PFSK-1 (cell line): ENCODE measurements at regions not wholly inside any gene's neighbourhood (a gene's known extent, or its start where the extent isn't known, plus 50 kb on each side); places are given as distances from the start of the nearest gene placed in this dataset.

Experiments
- POLR2AphosphoS5 ChIP-seq: IDR thresholded peaks from 2 replicates; pipeline ENCODE4 v1.6.1; 2012; ENCODE audit warnings: low read depth, mild to moderate bottlenecking, control low read depth, low read length, moderate library complexity
- SIN3A ChIP-seq: IDR thresholded peaks from 2 replicates; pipeline ENCODE4 v1.6.1; 2012; ENCODE audit warnings: mild to moderate bottlenecking, low read length, moderate library complexity, borderline replicate concordance; ENCODE audit not compliant: insufficient read depth
- TAF1 ChIP-seq: IDR thresholded peaks from 2 replicates; pipeline ENCODE4 v1.6.1; 2012; ENCODE audit warnings: low read length, control low read depth, borderline replicate concordance; ENCODE audit not compliant: insufficient read depth
- TF ChIP-seq, protein P1 (sequence below), 2 experiments: IDR thresholded peaks; 2 replicates each; pipeline versions ENCODE4 v1.6.1 to v1.8.0; 2011 to 2012; ENCODE audit warnings: low read depth in 2 of 2, low read length in 2 of 2, control low read depth in 1 of 2, inconsistent platforms in 1 of 2, mild to moderate bottlenecking in 1 of 2, moderate library complexity in 1 of 2; ENCODE audit not compliant: insufficient read depth in 1 of 2

- TF ChIP-seq POLR2AphosphoS5 (no peak), TAF1 (no peak), SIN3A (no peak)
- TF ChIP-seq, protein P1, sequence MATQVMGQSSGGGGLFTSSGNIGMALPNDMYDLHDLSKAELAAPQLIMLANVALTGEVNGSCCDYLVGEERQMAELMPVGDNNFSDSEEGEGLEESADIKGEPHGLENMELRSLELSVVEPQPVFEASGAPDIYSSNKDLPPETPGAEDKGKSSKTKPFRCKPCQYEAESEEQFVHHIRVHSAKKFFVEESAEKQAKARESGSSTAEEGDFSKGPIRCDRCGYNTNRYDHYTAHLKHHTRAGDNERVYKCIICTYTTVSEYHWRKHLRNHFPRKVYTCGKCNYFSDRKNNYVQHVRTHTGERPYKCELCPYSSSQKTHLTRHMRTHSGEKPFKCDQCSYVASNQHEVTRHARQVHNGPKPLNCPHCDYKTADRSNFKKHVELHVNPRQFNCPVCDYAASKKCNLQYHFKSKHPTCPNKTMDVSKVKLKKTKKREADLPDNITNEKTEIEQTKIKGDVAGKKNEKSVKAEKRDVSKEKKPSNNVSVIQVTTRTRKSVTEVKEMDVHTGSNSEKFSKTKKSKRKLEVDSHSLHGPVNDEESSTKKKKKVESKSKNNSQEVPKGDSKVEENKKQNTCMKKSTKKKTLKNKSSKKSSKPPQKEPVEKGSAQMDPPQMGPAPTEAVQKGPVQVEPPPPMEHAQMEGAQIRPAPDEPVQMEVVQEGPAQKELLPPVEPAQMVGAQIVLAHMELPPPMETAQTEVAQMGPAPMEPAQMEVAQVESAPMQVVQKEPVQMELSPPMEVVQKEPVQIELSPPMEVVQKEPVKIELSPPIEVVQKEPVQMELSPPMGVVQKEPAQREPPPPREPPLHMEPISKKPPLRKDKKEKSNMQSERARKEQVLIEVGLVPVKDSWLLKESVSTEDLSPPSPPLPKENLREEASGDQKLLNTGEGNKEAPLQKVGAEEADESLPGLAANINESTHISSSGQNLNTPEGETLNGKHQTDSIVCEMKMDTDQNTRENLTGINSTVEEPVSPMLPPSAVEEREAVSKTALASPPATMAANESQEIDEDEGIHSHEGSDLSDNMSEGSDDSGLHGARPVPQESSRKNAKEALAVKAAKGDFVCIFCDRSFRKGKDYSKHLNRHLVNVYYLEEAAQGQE (IDR thresholded peaks at IDR 0.05; ENCODE audit: insufficient read depth in 1 of 2, low read depth in 2 of 2, low read length in 2 of 2): no peak
Observed at GRCh38 chr5:167284222-167284890, 1007.1 kb upstream of the WWC1 start.
